ENCODE measurements at regions not wholly inside any gene's neighbourhood (a gene's known extent, or its start where the extent isn't known, plus 50 kb on each side); places are given as distances from the start of the nearest gene placed in this dataset.

DNA sequence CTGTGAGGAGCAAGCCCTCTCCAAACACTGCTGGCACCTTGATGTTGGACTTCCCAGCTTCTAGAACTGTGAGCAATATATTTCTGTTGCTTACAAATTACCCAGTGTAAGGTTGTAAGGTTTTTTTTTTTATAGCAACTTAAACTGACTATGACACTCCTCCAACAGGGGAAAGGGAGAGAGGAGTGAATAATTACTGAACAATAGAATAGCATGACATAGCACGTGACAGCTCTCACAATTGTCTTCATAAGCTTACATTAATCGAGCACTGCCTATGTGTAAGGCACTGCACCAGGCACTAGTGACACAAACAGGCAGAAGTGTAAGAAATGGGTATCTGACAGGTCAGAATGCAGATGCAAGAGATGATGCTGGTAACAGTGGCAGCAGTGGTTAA lies 136.9 kb downstream of the FAT3 start:
- TF ChIP-seq POLR2AphosphoS5 (IDR thresholded peaks at IDR 0.05) (no peak), EP300 (IDR thresholded peaks at IDR 0.05) (no peak), POLR2A (IDR thresholded peaks at IDR 0.05) (no peak)
- TF ChIP-seq, protein P1, sequence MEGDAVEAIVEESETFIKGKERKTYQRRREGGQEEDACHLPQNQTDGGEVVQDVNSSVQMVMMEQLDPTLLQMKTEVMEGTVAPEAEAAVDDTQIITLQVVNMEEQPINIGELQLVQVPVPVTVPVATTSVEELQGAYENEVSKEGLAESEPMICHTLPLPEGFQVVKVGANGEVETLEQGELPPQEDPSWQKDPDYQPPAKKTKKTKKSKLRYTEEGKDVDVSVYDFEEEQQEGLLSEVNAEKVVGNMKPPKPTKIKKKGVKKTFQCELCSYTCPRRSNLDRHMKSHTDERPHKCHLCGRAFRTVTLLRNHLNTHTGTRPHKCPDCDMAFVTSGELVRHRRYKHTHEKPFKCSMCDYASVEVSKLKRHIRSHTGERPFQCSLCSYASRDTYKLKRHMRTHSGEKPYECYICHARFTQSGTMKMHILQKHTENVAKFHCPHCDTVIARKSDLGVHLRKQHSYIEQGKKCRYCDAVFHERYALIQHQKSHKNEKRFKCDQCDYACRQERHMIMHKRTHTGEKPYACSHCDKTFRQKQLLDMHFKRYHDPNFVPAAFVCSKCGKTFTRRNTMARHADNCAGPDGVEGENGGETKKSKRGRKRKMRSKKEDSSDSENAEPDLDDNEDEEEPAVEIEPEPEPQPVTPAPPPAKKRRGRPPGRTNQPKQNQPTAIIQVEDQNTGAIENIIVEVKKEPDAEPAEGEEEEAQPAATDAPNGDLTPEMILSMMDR (IDR thresholded peaks at IDR 0.05), result no peak

GRCh38 chr11:92362989-92363388 lies 138.4 kb downstream of the FAT3 start:
- no peak for TF ChIP-seq POLR2AphosphoS5 (IDR thresholded peaks at IDR 0.05)
- TF ChIP-seq, protein P1 (IDR thresholded peaks at IDR 0.05), result no peak
- no peaks in the 10 kb centered on the region for H3K4me1 ChIP-seq
- H3K9me3 ChIP-seq, result no peaks in the 10 kb centered on the region

More for the DNA sequence above, 136.9 kb downstream of the FAT3 start:
- DNase-seq (no peak), ATAC-seq (ENCODE audit: low FRiP score in 2 of 2) (no peak)
- Histone ChIP-seq H3K36me3 (no peaks in the 10 kb centered on the region), H3K27ac (no peak overlapping the region), H3K4me3 (no peak overlapping the region), H3K4me1 (no peaks in the 10 kb centered on the region), H3K27me3 (no peaks in the 10 kb centered on the region), H3K9me3 (no peaks in the 10 kb centered on the region)
- WGBS, 2 donors, result 70 to 80% methylated on average over 2 of the region's 2 CpGs

DNA sequence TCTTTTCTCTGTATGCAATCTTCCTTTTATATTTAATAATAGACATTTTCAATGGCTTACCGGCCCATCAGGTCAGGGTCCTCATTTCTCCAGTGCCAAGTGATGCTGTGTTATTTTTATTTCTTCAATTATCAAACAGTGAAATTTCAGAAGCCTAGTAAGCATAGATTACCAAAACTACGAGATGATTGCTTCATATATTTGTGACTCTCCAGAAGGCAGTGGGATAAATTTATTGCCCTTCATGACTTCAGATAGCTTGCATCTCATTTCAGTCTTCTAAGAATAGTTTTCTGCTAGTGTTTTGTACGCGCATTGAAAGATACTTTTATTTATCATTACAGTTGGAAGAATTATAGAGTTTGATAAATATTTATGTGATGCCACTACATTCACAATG lies 139.6 kb downstream of the FAT3 start:
- DNase-seq (no peak), ATAC-seq (ENCODE audit: low FRiP score in 2 of 2) (no peak)
- 88 to 91% methylated on average over 4 of the region's 4 CpGs for WGBS, 2 donors
- no peaks in the 10 kb centered on the region for H3K4me1 ChIP-seq
- TF ChIP-seq POLR2AphosphoS5 (IDR thresholded peaks at IDR 0.05) (no peak), EP300 (IDR thresholded peaks at IDR 0.05) (no peak), POLR2A (IDR thresholded peaks at IDR 0.05) (no peak)
- TF ChIP-seq, protein P1 (IDR thresholded peaks at IDR 0.05), result no peak
- no peak overlapping the region for H3K27ac ChIP-seq
- H3K4me3 ChIP-seq, result no peak overlapping the region
- H3K27me3 ChIP-seq, result no peaks in the 10 kb centered on the region
- H3K36me3 ChIP-seq, result no peaks in the 10 kb centered on the region
- H3K9me3 ChIP-seq, result no peaks in the 10 kb centered on the region

More at GRCh38 chr11:92362989-92363388, 138.4 kb downstream of the FAT3 start:
- DNase-seq (no peak), ATAC-seq (ENCODE audit: low FRiP score in 2 of 2) (no peak)
- Histone ChIP-seq H3K27me3 (no peaks in the 10 kb centered on the region), H3K36me3 (no peaks in the 10 kb centered on the region), H3K27ac (no peak overlapping the region), H3K4me3 (no peak overlapping the region)
- 40 to 64% methylated on average over 1 of the region's 1 CpG for WGBS, 2 donors

DNA sequence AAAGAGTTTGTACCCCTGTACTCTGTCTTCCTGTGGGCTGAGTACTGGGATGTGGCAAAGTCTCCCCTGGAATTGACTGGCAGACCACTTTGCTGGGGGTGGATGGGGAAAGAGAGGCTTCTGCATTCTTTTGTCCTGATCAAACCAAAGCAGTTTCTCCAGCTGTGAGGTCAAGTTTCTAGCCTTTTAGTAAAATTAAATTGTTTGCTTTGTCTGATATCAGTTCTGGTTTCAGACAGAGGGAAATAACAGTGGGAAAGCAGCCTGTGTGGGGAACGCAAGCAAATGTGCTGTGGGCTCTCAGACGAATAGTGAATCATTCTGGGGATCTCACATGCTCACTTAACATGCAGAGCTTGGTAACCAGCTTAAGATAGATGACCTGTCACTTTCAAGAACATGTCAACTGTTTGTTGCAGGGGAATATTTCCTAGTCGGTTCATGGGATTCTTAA lies 151.6 kb downstream of the FAT3 start:
- no peak for TF ChIP-seq EP300 (IDR thresholded peaks at IDR 0.05)
- TF ChIP-seq, protein P1 (IDR thresholded peaks at IDR 0.05), result no peak
- TF ChIP-seq POLR2A (IDR thresholded peaks at IDR 0.05), result no peak
- no peak for TF ChIP-seq POLR2AphosphoS5 (IDR thresholded peaks at IDR 0.05)
- ATAC-seq (ENCODE audit: low FRiP score in 2 of 2), result peak in 1 of 2 donors; percentile 33
- H3K27ac ChIP-seq, result no peak overlapping the region
- H3K4me3 ChIP-seq, result no peak overlapping the region
- DNase-seq, result no peak
- no peaks in the 10 kb centered on the region for H3K9me3 ChIP-seq
- H3K36me3 ChIP-seq, result no peaks in the 10 kb centered on the region
- WGBS, 2 donors, result 39 to 45% methylated on average over 3 of the region's 3 CpGs
- no peaks in the 10 kb centered on the region for H3K4me1 ChIP-seq
- no peaks in the 10 kb centered on the region for H3K27me3 ChIP-seq

DNA sequence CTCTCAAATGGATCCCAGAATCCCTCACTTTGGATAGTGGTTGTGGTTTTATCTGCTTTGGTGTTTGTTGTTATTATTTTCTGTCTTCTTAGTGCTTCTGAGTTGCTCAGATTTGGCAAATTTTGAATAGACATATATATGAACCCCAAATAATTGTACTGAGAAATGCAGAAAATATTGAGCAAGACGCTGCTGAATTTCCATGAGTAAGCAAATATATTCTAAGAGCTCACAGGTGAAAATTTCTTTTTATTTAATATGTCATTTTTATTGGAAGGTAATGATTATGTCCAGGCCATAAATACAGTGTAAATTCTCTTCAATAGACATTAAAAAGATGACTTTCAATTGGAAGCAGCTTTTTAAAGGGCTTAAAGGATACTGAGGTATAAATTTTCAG lies 152.1 kb downstream of the FAT3 start:
- DNase-seq, result no peak
- Histone ChIP-seq H3K27me3 (no peaks in the 10 kb centered on the region), H3K9me3 (no peaks in the 10 kb centered on the region), H3K4me3 (no peak overlapping the region), H3K36me3 (no peaks in the 10 kb centered on the region), H3K4me1 (no peaks in the 10 kb centered on the region), H3K27ac (no peak overlapping the region)
- TF ChIP-seq POLR2A (IDR thresholded peaks at IDR 0.05) (no peak), EP300 (IDR thresholded peaks at IDR 0.05) (no peak)
- ATAC-seq (ENCODE audit: low FRiP score in 2 of 2), result no peak
- 73 to 83% methylated on average over 1 of the region's 1 CpG for WGBS, 2 donors

Measured in upper lobe of left lung (tissue), 6 donors.